ENCODE measurements at regions not wholly inside any gene's neighbourhood (a gene's known extent, or its start where the extent isn't known, plus 50 kb on each side); places are given as distances from the start of the nearest gene placed in this dataset.

DNA sequence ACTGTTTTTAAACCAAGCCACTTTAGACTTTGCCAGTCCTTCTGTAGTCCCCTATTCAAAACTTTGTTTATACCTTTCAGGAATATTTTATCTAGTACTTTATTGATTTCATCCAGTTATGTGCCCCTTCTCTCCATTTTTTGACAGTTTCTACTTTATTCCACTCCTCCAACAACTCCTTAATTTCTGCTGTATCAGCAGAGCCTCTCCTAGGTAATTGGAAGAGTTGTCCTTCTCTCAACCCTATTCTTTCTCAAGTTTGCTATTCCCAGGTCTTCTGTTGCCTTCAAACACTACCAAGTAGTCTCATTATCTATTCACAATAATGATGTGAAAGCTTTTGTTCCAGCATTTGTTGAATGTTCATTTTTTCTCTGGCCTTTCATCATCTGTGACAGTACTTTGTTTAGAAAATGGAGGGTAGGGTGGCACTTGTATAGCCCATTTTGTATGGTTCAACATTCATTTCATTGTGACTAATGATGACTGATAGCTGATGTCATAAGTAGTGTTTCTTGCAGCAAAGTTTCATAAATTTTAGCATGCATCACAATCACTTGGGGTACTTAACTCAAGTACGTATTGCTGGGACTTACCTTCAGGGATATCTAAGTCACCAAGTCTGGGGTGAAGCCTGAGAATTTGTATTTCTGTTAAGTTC, 204.4 kb upstream of the DMRT1 start:
- Histone ChIP-seq H3K9me3 (no peaks in the 10 kb centered on the region), H3K4me1 (ENCODE audit: control insufficient read depth in 1 of 2, insufficient read depth in 1 of 2, low read depth in 1 of 2, low read length in 1 of 2) (peaks cover 0 to 3% of the 10 kb centered on the region in 2 experiments), H3K4me3 (ENCODE audit: low read depth in 1 of 2, low read length in 1 of 2) (no peak overlapping the region), H3K27me3 (no peaks in the 10 kb centered on the region), H3K27ac (no peak overlapping the region), H3K36me3 (no peaks in the 10 kb centered on the region)
- TF ChIP-seq, protein P1, sequence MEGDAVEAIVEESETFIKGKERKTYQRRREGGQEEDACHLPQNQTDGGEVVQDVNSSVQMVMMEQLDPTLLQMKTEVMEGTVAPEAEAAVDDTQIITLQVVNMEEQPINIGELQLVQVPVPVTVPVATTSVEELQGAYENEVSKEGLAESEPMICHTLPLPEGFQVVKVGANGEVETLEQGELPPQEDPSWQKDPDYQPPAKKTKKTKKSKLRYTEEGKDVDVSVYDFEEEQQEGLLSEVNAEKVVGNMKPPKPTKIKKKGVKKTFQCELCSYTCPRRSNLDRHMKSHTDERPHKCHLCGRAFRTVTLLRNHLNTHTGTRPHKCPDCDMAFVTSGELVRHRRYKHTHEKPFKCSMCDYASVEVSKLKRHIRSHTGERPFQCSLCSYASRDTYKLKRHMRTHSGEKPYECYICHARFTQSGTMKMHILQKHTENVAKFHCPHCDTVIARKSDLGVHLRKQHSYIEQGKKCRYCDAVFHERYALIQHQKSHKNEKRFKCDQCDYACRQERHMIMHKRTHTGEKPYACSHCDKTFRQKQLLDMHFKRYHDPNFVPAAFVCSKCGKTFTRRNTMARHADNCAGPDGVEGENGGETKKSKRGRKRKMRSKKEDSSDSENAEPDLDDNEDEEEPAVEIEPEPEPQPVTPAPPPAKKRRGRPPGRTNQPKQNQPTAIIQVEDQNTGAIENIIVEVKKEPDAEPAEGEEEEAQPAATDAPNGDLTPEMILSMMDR (IDR thresholded peaks at IDR 0.05), result no peak

GRCh38 chr9:638152-638551, 203.3 kb upstream of the DMRT1 start:
- no peak overlapping the region for H3K4me3 ChIP-seq (ENCODE audit: low read depth in 1 of 2, low read length in 1 of 2)
- H3K4me1 ChIP-seq (ENCODE audit: control insufficient read depth in 1 of 2, insufficient read depth in 1 of 2, low read depth in 1 of 2, low read length in 1 of 2), result peaks cover 0 to 6% of the 10 kb centered on the region in 2 experiments
- H3K27ac ChIP-seq, result no peak overlapping the region
- H3K27me3 ChIP-seq, result no peaks in the 10 kb centered on the region
- no peaks in the 10 kb centered on the region for H3K36me3 ChIP-seq
- TF ChIP-seq, protein P1 (IDR thresholded peaks at IDR 0.05), result no peak
- no peaks in the 10 kb centered on the region for H3K9me3 ChIP-seq

DNA sequence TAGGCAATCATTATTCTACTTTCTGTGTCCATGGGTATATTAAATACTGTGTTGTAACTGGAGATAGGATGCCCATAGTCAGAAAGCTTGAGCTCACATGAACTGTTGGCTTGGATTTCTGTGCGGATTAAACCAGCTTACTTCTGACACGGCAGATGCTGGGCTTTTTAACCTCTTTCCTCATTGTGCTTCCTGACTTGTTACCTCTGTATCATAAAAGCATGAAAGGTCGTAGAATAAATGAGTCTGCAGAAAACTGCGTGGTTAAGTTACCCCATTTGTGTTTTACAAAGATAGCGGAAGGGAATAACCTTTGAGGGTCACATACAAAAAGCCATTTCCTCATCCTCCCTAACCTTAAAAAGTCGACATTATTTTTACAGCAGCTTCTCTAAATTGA, 199.5 kb upstream of the DMRT1 start:
- Histone ChIP-seq H3K27ac (no peak overlapping the region), H3K9me3 (no peaks in the 10 kb centered on the region), H3K4me3 (ENCODE audit: low read depth in 1 of 2, low read length in 1 of 2) (no peak overlapping the region), H3K27me3 (no peaks in the 10 kb centered on the region), H3K4me1 (ENCODE audit: control insufficient read depth in 1 of 2, insufficient read depth in 1 of 2, low read depth in 1 of 2, low read length in 1 of 2) (peaks cover 0 to 6% of the 10 kb centered on the region in 2 experiments), H3K36me3 (no peaks in the 10 kb centered on the region)
- TF ChIP-seq, protein P1 (IDR thresholded peaks at IDR 0.05), result no peak

DNA sequence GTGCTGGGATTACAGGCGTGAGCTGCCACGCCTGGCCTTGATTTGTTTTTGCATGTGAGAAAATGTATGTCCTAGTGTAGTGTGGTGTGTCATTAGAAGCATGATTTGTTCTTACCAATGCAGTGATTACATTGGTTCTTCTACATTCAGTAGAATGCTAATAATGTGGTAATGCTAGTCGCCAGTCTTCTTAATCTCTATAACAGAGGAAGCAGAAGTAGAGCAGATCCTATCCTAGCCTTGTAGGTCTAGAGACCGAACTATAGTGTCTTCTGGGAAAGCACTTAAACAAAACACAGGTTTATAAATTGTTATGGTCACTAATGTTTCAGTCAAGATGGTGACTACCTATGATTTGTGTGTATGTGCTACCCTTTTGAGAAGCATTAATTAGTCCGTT, 197.5 kb upstream of the DMRT1 start:
- TF ChIP-seq, protein P1 (IDR thresholded peaks at IDR 0.05), result no peak
- Histone ChIP-seq H3K4me1 (ENCODE audit: control insufficient read depth in 1 of 2, insufficient read depth in 1 of 2, low read depth in 1 of 2, low read length in 1 of 2) (peaks cover 0 to 6% of the 10 kb centered on the region in 2 experiments), H3K36me3 (no peaks in the 10 kb centered on the region)

GRCh38 chr9:647522-647921, 194.0 kb upstream of the DMRT1 start:
- Histone ChIP-seq H3K27ac (no peak overlapping the region), H3K4me1 (ENCODE audit: control insufficient read depth in 1 of 2, insufficient read depth in 1 of 2, low read depth in 1 of 2, low read length in 1 of 2) (peaks cover 4 to 14% of the 10 kb centered on the region in 2 experiments), H3K27me3 (no peaks in the 10 kb centered on the region), H3K9me3 (no peaks in the 10 kb centered on the region), H3K4me3 (ENCODE audit: low read depth in 1 of 2, low read length in 1 of 2) (no peak overlapping the region), H3K36me3 (no peaks in the 10 kb centered on the region)
- TF ChIP-seq, protein P1 (IDR thresholded peaks at IDR 0.05), result no peak

More for the DNA sequence above, 197.5 kb upstream of the DMRT1 start:
- H3K27ac ChIP-seq, result no peak overlapping the region
- no peaks in the 10 kb centered on the region for H3K27me3 ChIP-seq
- H3K9me3 ChIP-seq, result no peaks in the 10 kb centered on the region
- no peak overlapping the region for H3K4me3 ChIP-seq (ENCODE audit: low read depth in 1 of 2, low read length in 1 of 2)
